HCT116 (cell line): ENCODE measurements at regions not wholly inside any gene's neighbourhood (a gene's known extent, or its start where the extent isn't known, plus 50 kb on each side); places are given as distances from the start of the nearest gene placed in this dataset.

ENCODE experiments used
- ATF3 ChIP-seq: IDR thresholded peaks from 2 replicates; pipeline ENCODE4 v1.6.1; 2012
- CTCF ChIP-seq, 3 experiments: fragments of 200-600 bp in 1 of 3; sonication (generic) in 1 of 3; IDR thresholded peaks in 2 of 3; conservative IDR thresholded peaks in 1 of 3; 2 replicates each; pipeline ENCODE4 v1.5.1; 2012 to 2017; ENCODE audit warnings: low read depth in 2 of 3, low read length in 2 of 3, antibody characterized with exemption in 1 of 3, borderline replicate concordance in 1 of 3, control low read depth in 1 of 3, mild to moderate bottlenecking in 1 of 3, mixed read lengths in 1 of 3, mixed run types in 1 of 3, moderate library complexity in 1 of 3; ENCODE audit not compliant: insufficient read depth in 1 of 3
- EGR1 ChIP-seq: IDR thresholded peaks from 2 replicates; pipeline ENCODE4 v1.6.1; 2012; ENCODE audit warnings: low read depth
- EZH2 ChIP-seq: fragments of 200-600 bp; sonication (generic); IDR thresholded peaks from 2 replicates; pipeline ENCODE4 v1.6.1; 2017; ENCODE audit warnings: antibody characterized with exemption, mixed run types
- JUND ChIP-seq: IDR thresholded peaks from 2 replicates; pipeline ENCODE4 v1.6.1; 2012
- POLR2A ChIP-seq: IDR thresholded peaks from 2 replicates; pipeline ENCODE4 v1.7.0; 2011; ENCODE audit warnings: borderline replicate concordance; ENCODE audit not compliant: insufficient read depth, insufficient read length; ENCODE audit errors: extremely low read depth
- POLR2AphosphoS5 ChIP-seq: IDR thresholded peaks from 2 replicates; pipeline ENCODE4 v1.6.1; 2011; ENCODE audit warnings: mild to moderate bottlenecking, low read depth, low read length, moderate library complexity
- RAD21 ChIP-seq: IDR thresholded peaks from 2 replicates; pipeline ENCODE4 v1.6.1; 2012; ENCODE audit warnings: low read depth, mild to moderate bottlenecking
- SP1 ChIP-seq: IDR thresholded peaks from 2 replicates; pipeline ENCODE4 v1.6.1; 2012; ENCODE audit warnings: low read depth
- YY1 ChIP-seq: IDR thresholded peaks from 2 replicates; pipeline ENCODE4 v1.6.1; 2011; ENCODE audit warnings: low read length, low read depth, moderate library complexity, mild to moderate bottlenecking; ENCODE audit not compliant: insufficient replicate concordance; ENCODE audit errors: extremely low read depth

GRCh38 chr16:9479008-9479407, 387.6 kb downstream of the HAPSTR1 start:
- TF ChIP-seq POLR2A (no peak), YY1 (no peak), CTCF (IDR thresholded peaks at IDR 0.05 in 2 of 3, conservative IDR thresholded peaks at IDR 0.05 in 1 of 3; ENCODE audit: borderline replicate concordance in 1 of 3, insufficient read depth in 1 of 3, low read depth in 2 of 3, low read length in 2 of 3) (no peak), RAD21 (no peak), POLR2AphosphoS5 (no peak), EGR1 (no peak), JUND (no peak), SP1 (no peak), EZH2 (no peak), ATF3 (no peak)
